Activated T-cell treated with anti-CD3 and anti-CD28 coated beads, Interleukin-2, amount 50 U/mL, for 24 hours (primary cell): ENCODE measurements at regions not wholly inside any gene's neighbourhood (a gene's known extent, or its start where the extent isn't known, plus 50 kb on each side); places are given as distances from the start of the nearest gene placed in this dataset.

Experiments
- DNase-seq: peaks from one replicate; pipeline ENCODE4 v3.0.0-alpha.2; 2020
- H3K27ac Mint-ChIP-seq: 2 replicates; pipeline ENCODE4 v1.8.0; 2020; ENCODE audit warnings: mild to moderate bottlenecking, mixed read lengths
- H3K27me3 Mint-ChIP-seq: 2 replicates; pipeline ENCODE4 v1.8.0; 2020; ENCODE audit warnings: mixed read lengths
- H3K36me3 Mint-ChIP-seq: 2 replicates; pipeline ENCODE4 v1.8.0; 2020; ENCODE audit warnings: low read depth, mixed read lengths
- H3K4me1 Mint-ChIP-seq: 2 replicates; pipeline ENCODE4 v1.8.0; 2020; ENCODE audit warnings: low read depth, mixed read lengths
- H3K4me3 Mint-ChIP-seq: 2 replicates; pipeline ENCODE4 v1.8.0; 2020; ENCODE audit warnings: mild to moderate bottlenecking, moderate library complexity, mixed read lengths
- H3K9me3 Mint-ChIP-seq: 2 replicates; pipeline ENCODE4 v1.8.0; 2020; ENCODE audit warnings: mixed read lengths

GRCh38 chr12:46884362-46884761, 58.6 kb upstream of the SLC38A4 start:
- Mint-ChIP-seq H3K9me3 (no peaks in the 10 kb centered on the region), H3K27ac (no peak overlapping the region), H3K36me3 (no peaks in the 10 kb centered on the region), H3K4me3 (no peak overlapping the region), H3K4me1 (no peaks in the 10 kb centered on the region), H3K27me3 (peaks cover 10% of the 10 kb centered on the region)
- DNase-seq, result no peak

DNA sequence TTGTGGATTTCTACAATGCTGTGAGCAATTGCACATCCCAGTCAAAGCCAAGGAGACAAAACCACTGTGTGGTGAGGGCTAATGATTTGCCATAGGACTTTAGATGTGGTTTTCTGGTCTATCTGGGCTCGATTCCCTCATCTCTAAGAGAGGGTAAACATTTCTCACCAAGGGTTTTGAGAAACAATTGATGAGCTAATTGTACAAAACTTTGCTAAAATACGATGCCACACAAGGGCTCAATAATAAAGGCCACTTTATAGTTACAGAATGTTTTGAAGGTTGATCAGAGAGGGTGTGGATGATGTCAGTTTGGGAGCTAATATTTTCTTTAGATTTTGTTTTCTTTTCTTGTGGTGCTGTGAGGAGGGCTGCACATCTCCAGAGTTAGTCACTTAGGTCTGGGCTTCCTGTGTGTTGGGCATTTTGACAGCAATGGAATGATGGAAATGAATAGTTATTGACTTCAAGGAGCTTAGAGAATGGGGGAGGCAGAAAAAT, 60.8 kb upstream of the SLC38A4 start:
- Mint-ChIP-seq H3K27ac (no peak overlapping the region), H3K9me3 (no peaks in the 10 kb centered on the region), H3K36me3 (no peaks in the 10 kb centered on the region), H3K27me3 (peaks cover 5% of the 10 kb centered on the region), H3K4me1 (no peaks in the 10 kb centered on the region), H3K4me3 (no peak overlapping the region)
- DNase-seq, result no peak

- no peak overlapping the region for H3K27ac Mint-ChIP-seq
Measured at GRCh38 chr12:46887870-46888269, 62.1 kb upstream of the SLC38A4 start.

GRCh38 chr12:46888568-46888967, 62.8 kb upstream of the SLC38A4 start:
- Mint-ChIP-seq H3K9me3 (no peaks in the 10 kb centered on the region), H3K27ac (no peak overlapping the region), H3K36me3 (no peaks in the 10 kb centered on the region), H3K27me3 (peaks cover 9% of the 10 kb centered on the region), H3K4me3 (no peak overlapping the region), H3K4me1 (no peaks in the 10 kb centered on the region)
- no peak for DNase-seq

More at GRCh38 chr12:46887870-46888269, 62.1 kb upstream of the SLC38A4 start:
- Mint-ChIP-seq H3K27me3 (peaks cover 9% of the 10 kb centered on the region), H3K4me3 (no peak overlapping the region), H3K9me3 (no peaks in the 10 kb centered on the region), H3K4me1 (no peaks in the 10 kb centered on the region), H3K36me3 (no peaks in the 10 kb centered on the region)
- no peak for DNase-seq

DNA sequence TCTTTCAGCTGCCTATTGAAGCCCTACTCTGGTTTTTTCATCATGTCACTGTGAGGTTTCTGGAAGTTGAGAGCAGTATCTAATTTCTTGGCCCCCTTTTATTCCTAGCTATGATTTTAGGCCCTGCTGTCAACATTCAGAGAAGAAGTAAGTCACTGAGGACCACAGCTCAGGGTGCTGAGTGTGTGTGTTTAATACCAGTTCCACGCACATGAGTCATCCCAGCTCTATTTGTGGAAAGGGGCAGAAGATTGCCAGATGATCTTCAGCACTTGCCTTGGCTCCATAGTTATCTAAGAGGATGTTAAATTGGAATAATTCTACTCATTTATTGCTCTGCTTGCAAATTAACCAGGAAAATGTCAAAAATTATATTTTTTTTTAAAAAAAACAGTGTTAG, 65.5 kb upstream of the SLC38A4 start:
- DNase-seq, result no peak
- H3K4me3 Mint-ChIP-seq, result no peak overlapping the region
- no peaks in the 10 kb centered on the region for H3K4me1 Mint-ChIP-seq
- H3K36me3 Mint-ChIP-seq, result no peaks in the 10 kb centered on the region
- H3K27me3 Mint-ChIP-seq, result peaks cover 9% of the 10 kb centered on the region
- H3K27ac Mint-ChIP-seq, result no peak overlapping the region
- no peaks in the 10 kb centered on the region for H3K9me3 Mint-ChIP-seq

DNA sequence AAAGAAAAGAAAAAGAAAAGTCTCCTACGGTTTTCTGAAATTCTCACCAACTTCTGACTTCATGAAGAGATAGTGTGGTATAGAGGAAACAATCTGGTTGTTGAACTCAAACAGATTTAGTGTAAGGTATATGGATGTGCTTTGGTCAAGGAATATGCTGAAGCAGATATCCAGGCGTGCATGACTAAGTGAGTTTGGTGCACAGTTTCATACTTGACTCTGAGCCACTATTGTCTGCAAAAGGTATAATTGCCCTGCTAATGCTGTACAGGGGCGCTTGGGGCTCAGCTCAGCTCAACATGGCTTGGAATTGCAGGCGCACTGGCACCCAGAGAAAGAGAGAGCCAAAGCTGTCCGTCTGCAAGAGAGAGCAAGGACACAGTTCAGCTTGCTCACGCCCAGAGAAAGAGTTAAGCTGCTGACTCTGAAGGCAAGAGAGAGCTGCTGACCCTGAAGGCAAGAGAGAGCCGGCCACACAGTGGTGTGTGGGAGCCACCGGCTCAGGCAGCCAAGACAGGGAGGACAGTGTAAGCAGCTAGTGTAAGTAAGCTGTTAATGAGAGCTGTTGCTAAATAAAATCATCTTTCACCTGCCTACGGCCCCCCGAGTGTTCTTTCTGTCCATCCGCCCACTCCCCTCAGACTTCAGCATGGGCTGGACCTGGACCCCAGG, 66.4 kb upstream of the SLC38A4 start:
- H3K27me3 Mint-ChIP-seq, result peaks cover 9% of the 10 kb centered on the region
- peaks cover 4% of the 10 kb centered on the region for H3K4me1 Mint-ChIP-seq
- no peaks in the 10 kb centered on the region for H3K36me3 Mint-ChIP-seq
- H3K4me3 Mint-ChIP-seq, result no peak overlapping the region
- H3K9me3 Mint-ChIP-seq, result no peaks in the 10 kb centered on the region
- no peak overlapping the region for H3K27ac Mint-ChIP-seq
- DNase-seq, result no peak

GRCh38 chr12:46892887-46893286, 67.1 kb upstream of the SLC38A4 start:
- Mint-ChIP-seq H3K27me3 (peaks cover 9% of the 10 kb centered on the region), H3K4me1 (peaks cover 10% of the 10 kb centered on the region), H3K36me3 (no peaks in the 10 kb centered on the region), H3K4me3 (no peak overlapping the region), H3K9me3 (peaks cover 2% of the 10 kb centered on the region), H3K27ac (no peak overlapping the region)
- no peak for DNase-seq

DNA sequence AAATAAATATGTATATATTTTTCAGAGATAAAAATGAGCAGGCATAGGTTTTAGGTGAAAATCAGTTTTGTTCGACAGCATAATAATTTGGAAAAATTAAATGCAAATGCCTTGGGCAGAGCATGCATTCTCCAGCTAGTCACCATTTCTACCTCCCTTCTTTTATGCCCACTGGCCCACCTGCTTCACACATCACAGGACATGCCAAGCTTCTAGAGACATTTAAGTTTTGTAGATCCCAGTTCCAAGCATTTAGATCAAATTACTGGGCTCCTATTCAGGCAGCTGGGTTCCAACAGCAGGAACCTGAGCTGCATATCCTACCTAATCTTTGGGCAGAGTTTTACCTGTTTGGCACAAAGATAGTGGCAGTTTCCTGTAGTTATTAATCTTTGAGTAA, 67.6 kb upstream of the SLC38A4 start:
- no peak overlapping the region for H3K27ac Mint-ChIP-seq
- no peak overlapping the region for H3K4me3 Mint-ChIP-seq
- H3K36me3 Mint-ChIP-seq, result no peaks in the 10 kb centered on the region
- H3K9me3 Mint-ChIP-seq, result peaks cover 2% of the 10 kb centered on the region
- H3K4me1 Mint-ChIP-seq, result peaks cover 14% of the 10 kb centered on the region
- DNase-seq, result no peak
- H3K27me3 Mint-ChIP-seq, result peaks cover 9% of the 10 kb centered on the region

GRCh38 chr12:46895726-46896125, 69.9 kb upstream of the SLC38A4 start:
- Mint-ChIP-seq H3K36me3 (no peaks in the 10 kb centered on the region), H3K27ac (no peak overlapping the region), H3K27me3 (peaks cover 10% of the 10 kb centered on the region), H3K4me3 (no peak overlapping the region), H3K4me1 (peaks cover 19% of the 10 kb centered on the region), H3K9me3 (peaks cover 2% of the 10 kb centered on the region)
- DNase-seq, result no peak

- no peak for DNase-seq
- Mint-ChIP-seq H3K4me1 (peaks cover 28% of the 10 kb centered on the region), H3K36me3 (no peaks in the 10 kb centered on the region), H3K27me3 (peaks cover 10% of the 10 kb centered on the region), H3K27ac (no peak overlapping the region), H3K4me3 (no peak overlapping the region), H3K9me3 (peaks cover 2% of the 10 kb centered on the region)
Measured at GRCh38 chr12:46896680-46897079, 70.9 kb upstream of the SLC38A4 start.

DNA sequence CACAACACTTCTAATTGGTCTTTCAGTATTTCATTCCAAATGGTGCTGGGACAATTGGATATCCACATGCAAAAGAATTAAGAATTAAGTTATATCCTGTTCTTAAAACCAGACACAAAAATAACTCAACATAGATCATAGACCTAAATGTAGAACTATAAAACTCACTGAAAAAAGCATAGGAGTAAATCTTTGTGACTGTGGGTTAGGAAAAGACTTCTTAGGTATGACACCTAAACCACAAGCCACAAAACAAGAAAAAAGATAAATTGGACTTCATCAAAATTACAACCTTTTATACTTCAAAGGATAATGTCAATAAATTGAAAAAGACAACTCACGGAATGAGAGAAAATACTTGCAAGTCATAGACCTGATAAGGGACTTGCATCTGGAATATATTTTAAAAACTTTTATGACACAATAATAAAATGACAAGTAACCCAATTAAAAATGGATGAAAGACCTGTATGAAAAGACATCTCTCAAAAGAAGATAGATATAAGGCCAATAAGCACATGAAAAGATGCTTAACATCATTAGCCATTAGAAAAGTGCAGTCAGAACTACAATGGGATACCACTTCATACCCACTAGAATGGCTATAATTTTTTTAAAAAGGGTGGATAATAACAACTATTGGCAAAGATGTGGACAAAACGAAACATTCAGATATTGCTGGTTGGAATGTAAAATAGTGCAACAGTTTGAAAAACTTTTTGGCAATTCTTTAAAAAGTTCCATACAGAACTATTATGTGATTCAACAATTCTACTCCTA, 72.5 kb upstream of the SLC38A4 start:
- peaks cover 3% of the 10 kb centered on the region for H3K27me3 Mint-ChIP-seq
- no peak overlapping the region for H3K27ac Mint-ChIP-seq
- DNase-seq, result no peak
- H3K4me1 Mint-ChIP-seq, result peaks cover 30% of the 10 kb centered on the region
- peaks cover 2% of the 10 kb centered on the region for H3K9me3 Mint-ChIP-seq
- no peak overlapping the region for H3K4me3 Mint-ChIP-seq
- no peaks in the 10 kb centered on the region for H3K36me3 Mint-ChIP-seq

DNA sequence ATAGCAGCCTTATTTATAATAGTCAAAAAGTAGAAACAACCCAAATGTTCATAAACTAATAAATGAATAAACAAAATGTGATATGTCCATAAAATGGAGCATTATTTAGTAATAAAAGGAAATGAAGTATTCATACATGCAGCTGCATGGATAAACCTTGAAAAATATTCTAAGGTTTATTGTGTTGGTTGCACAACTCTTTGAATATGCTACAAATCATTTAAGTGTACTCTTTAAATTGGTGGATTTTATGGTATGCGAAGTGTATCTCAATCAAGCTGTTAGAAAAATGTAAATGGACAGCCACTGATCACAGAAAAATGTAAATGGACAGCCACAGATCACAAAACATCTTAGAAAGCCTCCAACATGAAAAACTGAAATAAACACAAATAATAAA, 73.2 kb upstream of the SLC38A4 start:
- peaks cover 3% of the 10 kb centered on the region for H3K27me3 Mint-ChIP-seq
- H3K4me1 Mint-ChIP-seq, result peaks cover 30% of the 10 kb centered on the region
- no peak overlapping the region for H3K4me3 Mint-ChIP-seq
- H3K36me3 Mint-ChIP-seq, result no peaks in the 10 kb centered on the region
- H3K9me3 Mint-ChIP-seq, result peaks cover 2% of the 10 kb centered on the region
- no peak overlapping the region for H3K27ac Mint-ChIP-seq
- DNase-seq, result no peak

- Mint-ChIP-seq H3K9me3 (peaks cover 2% of the 10 kb centered on the region), H3K36me3 (no peaks in the 10 kb centered on the region), H3K4me1 (peaks cover 30% of the 10 kb centered on the region), H3K27ac (no peak overlapping the region), H3K27me3 (peaks cover 16% of the 10 kb centered on the region), H3K4me3 (no peak overlapping the region)
- DNase-seq, result no peak
Measured at GRCh38 chr12:46900734-46901463, 75.1 kb upstream of the SLC38A4 start.

GRCh38 chr12:46901464-46902205, 75.8 kb upstream of the SLC38A4 start:
- DNase-seq, result no peak
- Mint-ChIP-seq H3K4me1 (peaks cover 30% of the 10 kb centered on the region), H3K36me3 (no peaks in the 10 kb centered on the region), H3K9me3 (peaks cover 2% of the 10 kb centered on the region), H3K4me3 (no peak overlapping the region), H3K27ac (no peak overlapping the region), H3K27me3 (peaks cover 16% of the 10 kb centered on the region)
